Ishikawa (cell line): ENCODE measurements at regions not wholly inside any gene's neighbourhood (a gene's known extent, or its start where the extent isn't known, plus 50 kb on each side); places are given as distances from the start of the nearest gene placed in this dataset.

Experiments used
- CEBPB ChIP-seq: IDR thresholded peaks from 2 replicates; pipeline ENCODE4 v1.6.1; 2012
- CREB1 ChIP-seq: IDR thresholded peaks from 2 replicates; pipeline ENCODE4 v1.6.1; 2012; ENCODE audit warnings: low read depth
- EGR1 ChIP-seq: IDR thresholded peaks from 2 replicates; pipeline ENCODE4 v1.6.1; 2012
- EP300 ChIP-seq: IDR thresholded peaks from 2 replicates; pipeline ENCODE4 v1.6.1; 2012; ENCODE audit warnings: borderline replicate concordance
- MAX ChIP-seq: IDR thresholded peaks from 2 replicates; pipeline ENCODE4 v1.6.1; 2012
- RAD21 ChIP-seq: IDR thresholded peaks from 2 replicates; pipeline ENCODE4 v1.6.1; 2012; ENCODE audit warnings: low read depth
- REST ChIP-seq: IDR thresholded peaks from 2 replicates; pipeline ENCODE4 v1.6.1; 2012; ENCODE audit warnings: low read depth, mild to moderate bottlenecking
- TAF1 ChIP-seq: IDR thresholded peaks from 2 replicates; pipeline ENCODE4 v1.6.1; 2012; ENCODE audit warnings: low read depth, mild to moderate bottlenecking
- TEAD4 ChIP-seq: IDR thresholded peaks from 2 replicates; pipeline ENCODE4 v1.6.1; 2012
- USF1 ChIP-seq: IDR thresholded peaks from 2 replicates; pipeline ENCODE4 v1.6.1; 2012
- ZBTB7A ChIP-seq: IDR thresholded peaks from 2 replicates; pipeline ENCODE4 v1.6.1; 2012; ENCODE audit warnings: low read depth

GRCh38 chr5:162721125-162721524, 653.6 kb downstream of the GABRG2 start:
- TF ChIP-seq REST (no peak), RAD21 (no peak), EP300 (no peak), USF1 (no peak), CREB1 (no peak), CEBPB (no peak), MAX (no peak), TAF1 (no peak), TEAD4 (no peak), EGR1 (no peak), ZBTB7A (no peak)
